HCT116 (cell line): ENCODE measurements at regions not wholly inside any gene's neighbourhood (a gene's known extent, or its start where the extent isn't known, plus 50 kb on each side); places are given as distances from the start of the nearest gene placed in this dataset.

Source experiments
- ATAC-seq: fragments of 200-7000 bp; cut with Tn5 transposase; 2 replicates; pipeline ENCODE4 v1.9.1; 2020; ENCODE audit warnings: mild to moderate bottlenecking, moderate library complexity
- BruUV-seq: library from RNA; stranded (reverse); fragments of 400-500 nt; replicated peaks from 2 replicates; lab custom pipeline; 2021; lab: Mats Ljungman, UMichigan
- CTCF ChIA-PET: fragments of 300-600 bp; sonication (Branson Sonifier 250); formaldehyde crosslinking; loops from one replicate; lab custom pipeline; 2021; ENCODE audit warnings: antibody characterized with exemption; lab: Charles Lee
- POLR2A ChIA-PET: fragments of 300-600, 350-600 bp; sonication (Branson Sonifier 250); formaldehyde crosslinking; loops from one replicate; lab custom pipeline; 2021; ENCODE audit warnings: antibody characterized with exemption; lab: Charles Lee
- RAD21 ChIA-PET, 2 experiments: fragments of 300-600 bp; sonication (Branson Sonifier 250); formaldehyde crosslinking; loops; one replicate each; lab custom pipeline; 2023; ENCODE audit warnings: low total read pairs in 2 of 2; ENCODE audit not compliant: uncharacterized antibody in 2 of 2, unreplicated experiment in 2 of 2, low non-redundant PET in 1 of 2; lab: Charles Lee
- DNase-seq: peaks from one replicate; pipeline ENCODE4 v3.0.0-alpha.2; 2010; ENCODE audit warnings: low read depth, low spot score
- H2AFZ ChIP-seq: fragments of 200-600 bp; shearing (Covaris generic), sonication (generic); 2 replicates; pipeline ENCODE4 v1.6.1; 2017; ENCODE audit warnings: low read depth, mixed run types, mixed read lengths, antibody characterized with exemption, low read length; ENCODE audit not compliant: poor library complexity, severe bottlenecking
- H3K27ac ChIP-seq: 2 replicates; pipeline ENCODE4 v1.5.1; 2012; ENCODE audit warnings: low read depth, low read length
- H3K27me3 ChIP-seq: fragments of 200-600 bp; sonication (generic); 2 replicates; pipeline ENCODE4 v1.6.1; 2016; ENCODE audit warnings: mixed run types, low read length, mixed read lengths; ENCODE audit not compliant: insufficient read depth
- H3K36me3 ChIP-seq, 2 experiments: fragments of 200-500 bp in 1 of 2; fragments of 200-600 bp in 1 of 2; sonication (Bioruptor generic) in 1 of 2; sonication (generic) in 1 of 2; 2 replicates each; pipeline versions ENCODE4 v1.5.1 to v1.6.1; 2014 to 2016; ENCODE audit warnings: low read length in 2 of 2, inconsistent platforms in 1 of 2, mixed read lengths in 1 of 2, mixed run types in 1 of 2; ENCODE audit not compliant: insufficient read depth in 2 of 2, control insufficient read depth in 1 of 2
- H3K4me1 ChIP-seq, 2 experiments: fragments of 200-600 bp in 1 of 2; sonication (generic) in 1 of 2; 2 replicates each; pipeline versions ENCODE4 v1.5.1 to v1.6.1; 2012 to 2017; ENCODE audit warnings: low read length in 2 of 2, inconsistent platforms in 1 of 2, mild to moderate bottlenecking in 1 of 2, mixed read lengths in 1 of 2, mixed run types in 1 of 2, moderate library complexity in 1 of 2; ENCODE audit not compliant: insufficient read depth in 2 of 2, control insufficient read depth in 1 of 2
- H3K4me2 ChIP-seq: fragments of 200-600 bp; sonication (generic); 2 replicates; pipeline ENCODE4 v1.6.1; 2017; ENCODE audit warnings: mixed run types, low read length, mixed read lengths
- H3K4me3 ChIP-seq, 2 experiments: fragments of 200-600 bp in 1 of 2; sonication (generic) in 1 of 2; replicated peaks in 1 of 2; 2 replicates each; pipeline ENCODE4 v1.5.1; 2011 to 2016; ENCODE audit warnings: low read length in 2 of 2, control low read depth in 1 of 2, low read depth in 1 of 2, mild to moderate bottlenecking in 1 of 2, mixed read lengths in 1 of 2, mixed run types in 1 of 2
- H3K79me2 ChIP-seq: fragments of 200-600 bp; sonication (generic); 2 replicates; pipeline ENCODE4 v1.6.1; 2017; ENCODE audit warnings: mild to moderate bottlenecking, mixed run types, low read length, moderate library complexity, mixed read lengths; ENCODE audit not compliant: insufficient read depth
- H3K9ac ChIP-seq: fragments of 200-600 bp; sonication (generic); 2 replicates; pipeline ENCODE4 v1.6.1; 2016; ENCODE audit warnings: low read length, mixed read lengths
- H3K9me2 ChIP-seq: fragments of 200-600 bp; sonication (generic), shearing (Covaris generic); 2 replicates; pipeline ENCODE4 v1.6.1; 2017; ENCODE audit warnings: mixed run types, mild to moderate bottlenecking, moderate library complexity; ENCODE audit not compliant: insufficient read depth
- H3K9me3 ChIP-seq, 2 experiments: fragments of 200-500 bp in 1 of 2; fragments of 200-600 bp in 1 of 2; sonication (Bioruptor generic) in 1 of 2; sonication (generic) in 1 of 2; 2 replicates each; pipeline ENCODE4 v1.6.1; 2014 to 2017; ENCODE audit warnings: low read length in 2 of 2, mixed read lengths in 2 of 2, inconsistent platforms in 1 of 2, low read depth in 1 of 2, mild to moderate bottlenecking in 1 of 2, mixed run types in 1 of 2, moderate library complexity in 1 of 2; ENCODE audit not compliant: control insufficient read depth in 1 of 2, insufficient read depth in 1 of 2
- H4K20me1 ChIP-seq: fragments of 200-600 bp; sonication (generic), shearing (Covaris generic); 2 replicates; pipeline ENCODE4 v1.6.1; 2017; ENCODE audit warnings: mixed run types, mild to moderate bottlenecking, moderate library complexity; ENCODE audit not compliant: insufficient read depth
- ATF3 ChIP-seq: IDR thresholded peaks from 2 replicates; pipeline ENCODE4 v1.6.1; 2012
- CTCF ChIP-seq, 3 experiments: fragments of 200-600 bp in 1 of 3; sonication (generic) in 1 of 3; IDR thresholded peaks in 2 of 3; conservative IDR thresholded peaks in 1 of 3; 2 replicates each; pipeline ENCODE4 v1.5.1; 2012 to 2017; ENCODE audit warnings: low read depth in 2 of 3, low read length in 2 of 3, antibody characterized with exemption in 1 of 3, borderline replicate concordance in 1 of 3, control low read depth in 1 of 3, mild to moderate bottlenecking in 1 of 3, mixed read lengths in 1 of 3, mixed run types in 1 of 3, moderate library complexity in 1 of 3; ENCODE audit not compliant: insufficient read depth in 1 of 3
- EGR1 ChIP-seq: IDR thresholded peaks from 2 replicates; pipeline ENCODE4 v1.6.1; 2012; ENCODE audit warnings: low read depth
- ELF1 ChIP-seq: IDR thresholded peaks from 2 replicates; pipeline ENCODE4 v1.6.1; 2012; ENCODE audit warnings: low read depth, borderline replicate concordance
- EZH2 ChIP-seq: fragments of 200-600 bp; sonication (generic); IDR thresholded peaks from 2 replicates; pipeline ENCODE4 v1.6.1; 2017; ENCODE audit warnings: antibody characterized with exemption, mixed run types
- EZH2phosphoT487 ChIP-seq: fragments of 200-600 bp; IDR thresholded peaks from 2 replicates; pipeline ENCODE4 v1.6.1; 2018; ENCODE audit warnings: antibody characterized with exemption, borderline replicate concordance
- POLR2AphosphoS5 ChIP-seq: IDR thresholded peaks from 2 replicates; pipeline ENCODE4 v1.6.1; 2011; ENCODE audit warnings: mild to moderate bottlenecking, low read depth, low read length, moderate library complexity
- SP1 ChIP-seq: IDR thresholded peaks from 2 replicates; pipeline ENCODE4 v1.6.1; 2012; ENCODE audit warnings: low read depth
- ZBTB33 ChIP-seq: IDR thresholded peaks from 2 replicates; pipeline ENCODE4 v1.6.1; 2011; ENCODE audit warnings: mild to moderate bottlenecking, low read length, moderate library complexity; ENCODE audit not compliant: insufficient replicate concordance; ENCODE audit errors: extremely low read depth
- ZFX ChIP-seq: fragments of 450-650 bp; IDR thresholded peaks from 2 replicates; pipeline ENCODE4 v1.6.1; 2017
- ZNF274 ChIP-seq: fragments of 200-500 bp; sonication (Bioruptor generic); IDR thresholded peaks from 2 replicates; pipeline ENCODE4 v1.6.1; 2014; ENCODE audit warnings: mild to moderate bottlenecking, low read depth, low read length, inconsistent platforms
- intact Hi-C: fragments of 100-400 bp; cut with micrococcal nuclease; formaldehyde crosslinking; loops from 2 replicates; pipeline ENCODE4 v1.10.0; 2022

DNA sequence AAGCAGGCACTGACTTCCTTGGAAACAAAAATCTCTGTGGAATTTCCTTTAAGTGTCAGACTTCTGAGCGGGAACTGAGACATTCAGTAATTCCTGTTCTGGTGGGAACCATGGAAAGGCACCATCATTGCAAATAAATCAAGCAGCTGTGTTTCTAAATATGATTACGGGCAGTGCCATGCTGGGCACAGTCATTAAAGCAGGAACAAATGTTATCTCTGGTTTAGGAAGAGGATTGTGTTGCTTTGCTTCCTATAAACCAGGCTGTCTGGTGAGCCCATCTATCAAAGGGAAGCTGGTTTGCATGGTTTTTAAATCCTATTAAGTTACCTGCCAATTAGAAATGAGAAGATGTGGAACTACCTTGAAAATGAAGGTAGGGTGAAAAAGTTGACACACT, 86.7 kb downstream of the EBLN2 start:
- Histone ChIP-seq H3K4me1 (no peaks in the 10 kb centered on the region), H3K4me3 (no peak overlapping the region), H3K27me3 (peaks cover 26% of the 10 kb centered on the region), H3K9ac (no peak overlapping the region), H4K20me1 (no peaks in the 10 kb centered on the region), H3K9me2 (no peaks in the 10 kb centered on the region), H3K27ac (no peak overlapping the region), H2AFZ (no peak overlapping the region), H3K36me3 (no peaks in the 10 kb centered on the region), H3K4me2 (no peak overlapping the region), H3K9me3 (no peaks in the 10 kb centered on the region), H3K79me2 (no peaks in the 10 kb centered on the region)
- BruUV-seq = no TSS peak
- POLR2A ChIA-PET = no interaction called here
- intact Hi-C loops = no loop called here
- DNase-seq (no peak), ATAC-seq (no peak)
- RAD21 ChIA-PET = no interaction called here
- CTCF ChIA-PET = no interaction called here
- TF ChIP-seq EZH2 (no peak), EZH2phosphoT487 (no peak), ZBTB33 (no peak), ZFX (no peak), ATF3 (no peak), EGR1 (no peak), POLR2AphosphoS5 (no peak), SP1 (no peak), CTCF (IDR thresholded peaks at IDR 0.05 in 2 of 3, conservative IDR thresholded peaks at IDR 0.05 in 1 of 3; ENCODE audit: borderline replicate concordance in 1 of 3, insufficient read depth in 1 of 3, low read depth in 2 of 3, low read length in 2 of 3) (no peak), ELF1 (no peak), ZNF274 (no peak)
